Stimulated activated CD8-positive, alpha-beta memory T cell treated with anti-CD3 and anti-CD28 coated beads, Interleukin-15, amount 100 ng/mL, for 4 hours (primary cell): ENCODE measurements at regions not wholly inside any gene's neighbourhood (a gene's known extent, or its start where the extent isn't known, plus 50 kb on each side); places are given as distances from the start of the nearest gene placed in this dataset.
"Not testable (repeated sequence)": the region's sequence is repeated elsewhere in the genome, so short reads cannot be mapped to it uniquely, and the experiment has no call there.

Experiments
- DNase-seq, 2 donors: peaks; one replicate each; pipeline ENCODE4 v3.0.0-alpha.2; 2020; ENCODE audit warnings: low read depth in 2 of 2

DNA sequence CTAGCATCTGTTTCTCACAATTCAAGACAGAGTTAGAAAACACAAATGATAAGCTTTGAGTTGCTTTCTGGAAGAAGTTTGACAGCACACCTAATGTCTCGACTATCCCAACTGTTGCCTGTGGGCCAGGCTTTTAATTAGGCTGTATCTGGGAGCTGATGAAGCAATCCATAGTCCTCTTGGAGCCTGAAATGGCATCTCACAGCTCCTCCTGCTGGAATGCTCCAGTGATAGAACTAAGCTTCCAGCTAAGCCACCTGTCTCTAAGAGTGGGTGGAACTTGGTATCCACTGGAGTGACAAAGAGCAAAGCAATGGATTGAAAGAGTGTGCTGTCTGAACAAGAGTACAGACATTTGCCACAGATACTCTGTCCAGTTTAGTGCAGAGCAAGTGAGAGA, 605.3 kb upstream of the NR5A2 start:
- no peak for DNase-seq

DNA sequence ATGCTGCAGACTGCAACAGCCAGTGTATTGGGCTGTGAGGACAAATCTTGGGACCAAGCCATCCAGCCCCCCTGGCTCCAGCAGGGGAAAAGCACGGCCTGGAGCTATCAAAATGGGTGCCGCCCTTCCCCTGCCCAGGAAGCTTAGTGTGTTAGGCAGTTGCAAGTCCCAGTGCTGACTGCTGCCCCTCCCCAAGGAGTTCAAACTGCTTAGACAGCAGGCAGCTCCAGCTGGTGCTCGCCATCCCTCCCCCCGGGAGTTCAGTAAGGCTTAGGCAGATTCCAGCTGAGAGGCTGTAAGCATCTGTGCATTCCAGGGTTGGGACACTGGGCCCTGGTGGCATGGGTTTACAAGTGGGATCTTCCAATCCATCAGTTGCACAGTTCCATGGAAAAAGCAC, 579.6 kb upstream of the NR5A2 start:
- no peak for DNase-seq

DNA sequence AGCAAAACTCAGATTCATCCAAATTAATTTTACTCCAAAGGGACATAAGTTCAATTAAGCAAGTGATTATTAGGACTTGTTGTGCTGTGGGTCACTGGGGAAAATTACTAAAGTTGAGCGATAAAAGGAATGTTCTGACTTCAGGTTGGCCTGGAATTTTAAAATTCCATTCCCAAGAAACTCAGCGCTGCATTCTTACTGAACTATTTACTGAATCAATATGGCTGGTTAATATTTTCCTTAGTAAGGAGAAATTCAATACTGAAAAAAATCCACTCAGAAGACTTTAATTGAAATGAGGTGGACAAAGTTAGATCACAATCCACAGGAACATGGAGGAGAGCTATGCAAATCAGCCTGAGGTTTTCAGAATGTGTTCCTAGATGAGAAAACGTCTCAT, 578.9 kb upstream of the NR5A2 start:
- DNase-seq: no peak

DNA sequence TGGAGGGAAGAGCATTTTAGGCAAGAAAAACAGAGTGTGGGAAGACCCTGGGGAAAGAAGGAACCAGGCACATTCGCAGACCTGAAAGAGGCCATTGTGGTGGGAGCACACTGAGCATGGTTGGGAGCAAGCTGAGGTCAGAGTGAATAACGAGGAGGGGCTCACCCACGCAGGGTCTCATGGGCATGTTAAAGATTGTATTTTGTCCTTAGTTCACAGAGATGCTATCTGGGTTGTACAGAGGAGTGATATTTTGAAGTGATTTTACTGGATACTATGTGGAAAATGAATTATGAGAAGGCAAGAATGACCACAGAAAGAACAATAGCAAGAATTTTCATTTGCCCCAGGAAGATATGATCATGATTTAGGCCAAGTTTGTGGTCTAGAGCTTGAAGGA, 578.3 kb upstream of the NR5A2 start:
- no peak for DNase-seq

DNA sequence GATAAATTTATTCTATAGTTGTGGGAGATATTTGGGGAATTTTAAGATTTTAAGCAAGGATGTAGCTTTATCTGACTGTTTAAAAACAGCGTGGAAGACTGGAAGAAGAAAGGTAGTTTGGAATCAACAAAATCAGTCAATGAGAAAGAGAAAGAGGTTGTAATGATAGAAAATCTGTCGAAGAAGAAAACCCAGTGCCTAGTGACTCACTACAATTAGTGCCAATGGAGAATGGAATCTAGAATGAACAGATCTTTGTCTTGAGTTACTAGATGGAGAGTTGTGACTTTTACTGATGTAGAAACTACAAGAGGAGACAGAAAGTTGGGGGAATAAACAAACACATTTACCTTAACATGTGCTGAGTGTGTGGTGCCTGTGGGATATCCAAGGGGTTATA, 577.8 kb upstream of the NR5A2 start:
- DNase-seq: no peak

DNA sequence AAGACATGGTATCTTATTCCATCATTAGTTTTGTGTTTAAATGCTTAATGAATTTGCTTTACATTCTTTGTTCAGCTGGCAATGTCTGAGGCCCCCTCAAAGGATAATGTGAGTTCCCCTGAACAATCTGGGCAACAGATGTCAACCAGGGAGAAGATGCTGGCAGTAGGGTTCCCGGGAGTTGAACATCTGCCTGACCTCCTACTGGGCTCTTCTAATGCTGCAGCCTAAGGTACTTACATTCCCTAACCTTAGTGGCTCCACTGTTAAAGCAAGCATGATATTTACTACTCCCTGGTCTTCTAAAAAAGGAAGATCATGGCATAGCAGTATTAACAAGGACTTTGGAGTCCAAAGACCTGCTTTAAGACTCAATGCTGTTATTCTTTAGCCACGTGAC, 574.9 kb upstream of the NR5A2 start:
- no peak for DNase-seq

DNA sequence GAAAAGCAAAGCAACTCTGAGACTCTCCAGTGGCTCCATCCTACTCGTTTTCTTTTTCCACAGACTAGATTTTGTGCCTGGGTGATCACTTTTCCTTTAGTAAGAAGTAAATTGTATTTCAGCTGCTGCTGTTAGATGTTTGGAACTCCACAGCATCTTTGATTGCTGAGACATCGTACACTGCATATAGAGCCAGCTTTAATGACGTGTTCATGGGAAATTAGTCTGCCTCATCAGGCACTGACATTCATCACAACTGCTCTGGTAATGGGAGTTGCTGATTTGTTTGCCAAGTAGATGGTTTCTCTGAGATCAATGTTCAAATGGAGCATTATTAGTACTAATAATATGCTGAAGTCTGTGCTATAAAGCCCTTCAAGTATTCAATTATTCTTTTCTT, 573.8 kb upstream of the NR5A2 start:
- no peak for DNase-seq

DNA sequence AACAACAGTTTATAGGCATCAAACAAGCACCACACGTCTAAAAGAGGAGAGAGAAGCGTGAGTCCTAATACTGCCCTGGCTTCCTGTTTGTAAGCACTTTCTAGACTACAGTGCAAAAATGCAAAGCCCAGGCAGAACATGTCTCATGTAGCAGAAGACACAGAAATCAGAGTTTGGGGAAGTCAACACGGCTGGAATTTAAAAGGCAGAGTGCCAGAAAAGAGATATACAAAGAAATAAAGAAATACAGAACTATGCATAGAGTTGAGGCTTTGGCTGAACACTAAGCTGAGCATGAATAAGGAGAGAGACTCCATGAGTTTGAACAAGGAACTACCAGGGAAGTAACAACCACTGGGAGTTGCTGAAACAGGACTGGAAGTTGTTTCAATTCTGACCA, 566.6 kb upstream of the NR5A2 start:
- DNase-seq: no peak

DNA sequence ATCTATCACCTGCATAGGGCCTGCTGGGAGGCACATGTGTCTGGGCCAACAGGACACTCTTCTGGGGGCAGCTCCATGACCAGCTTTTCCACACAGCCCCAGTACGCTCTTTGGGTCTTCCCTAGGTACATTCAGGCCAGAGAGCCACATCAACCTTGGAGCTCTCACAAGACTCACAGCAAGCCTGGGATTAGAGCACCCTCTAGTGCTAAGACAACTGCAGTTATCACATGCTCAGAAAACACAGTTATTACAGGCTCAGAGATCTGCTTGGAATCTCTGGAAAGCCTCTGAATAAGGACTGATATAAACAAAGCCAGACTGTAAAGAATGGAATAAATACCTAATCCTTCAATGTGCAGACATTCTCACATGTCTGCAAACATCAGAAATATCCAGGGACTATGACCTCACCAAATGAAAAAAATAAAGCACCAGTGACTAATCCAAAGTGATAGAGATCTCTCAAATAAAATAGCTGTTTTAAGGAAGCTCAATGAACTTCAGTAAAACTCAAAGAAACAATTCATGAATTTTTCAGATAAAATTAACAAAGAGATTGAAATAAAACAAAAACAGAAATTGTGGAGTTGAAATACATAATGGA, 563.9 kb upstream of the NR5A2 start:
- DNase-seq: no peak

DNA sequence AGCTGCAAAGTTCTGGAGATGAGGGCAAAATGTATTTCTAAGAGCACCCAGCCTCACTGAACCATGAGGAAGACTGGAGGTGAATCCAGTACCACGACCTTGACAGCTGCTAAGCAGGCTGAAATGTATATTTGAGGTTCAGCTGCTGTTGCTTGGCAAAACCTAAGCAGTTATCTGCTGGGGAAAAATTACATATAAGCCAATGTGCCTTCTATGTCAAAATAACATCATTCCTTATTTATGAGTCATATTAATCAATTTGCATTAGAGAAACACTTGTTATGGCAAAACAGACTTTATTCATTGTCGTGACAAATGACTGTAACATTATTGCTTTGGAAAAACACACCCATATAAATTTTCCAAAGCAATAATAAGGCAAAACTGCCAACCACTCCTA, 560.5 kb upstream of the NR5A2 start:
- DNase-seq: no peak

DNA sequence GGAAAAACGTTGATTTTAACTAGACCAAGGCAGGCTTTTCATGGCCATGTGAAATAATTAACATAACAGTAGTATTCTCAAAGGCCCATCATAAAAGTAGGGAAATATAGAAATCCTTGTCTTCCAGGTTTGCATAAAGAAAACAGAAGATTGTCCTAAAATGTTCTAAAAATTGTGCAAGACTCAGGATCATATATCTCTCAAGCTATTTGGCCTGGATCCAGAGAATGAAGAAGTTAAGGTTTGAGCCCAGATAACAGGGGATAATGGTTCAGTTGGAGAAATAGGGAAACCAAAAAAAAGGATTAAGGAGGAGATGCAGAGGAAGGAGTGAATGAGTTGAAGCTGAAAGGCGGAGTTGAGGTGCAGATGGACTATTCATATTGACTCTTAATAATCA, 555.5 kb upstream of the NR5A2 start:
- DNase-seq: no peak

DNA sequence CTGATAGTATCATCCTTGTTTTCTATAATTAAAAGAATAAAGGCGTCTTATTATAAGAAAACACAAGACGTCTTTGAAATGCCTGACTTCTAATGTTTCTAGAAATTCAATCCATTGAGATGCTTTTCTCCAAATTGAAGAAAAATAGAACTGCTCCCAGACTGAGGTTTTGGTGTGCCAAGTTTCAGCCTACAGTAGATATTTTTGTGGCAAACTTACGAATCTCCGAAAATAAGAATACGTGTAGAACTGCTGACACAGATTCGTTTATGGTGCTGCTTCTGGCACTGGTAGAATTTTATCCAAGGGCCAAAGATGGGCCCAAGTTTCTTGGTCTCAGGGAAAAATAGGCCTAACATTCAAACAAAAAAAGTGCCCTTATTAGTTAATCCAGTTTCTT, 554.5 kb upstream of the NR5A2 start:
- no peak for DNase-seq

DNA sequence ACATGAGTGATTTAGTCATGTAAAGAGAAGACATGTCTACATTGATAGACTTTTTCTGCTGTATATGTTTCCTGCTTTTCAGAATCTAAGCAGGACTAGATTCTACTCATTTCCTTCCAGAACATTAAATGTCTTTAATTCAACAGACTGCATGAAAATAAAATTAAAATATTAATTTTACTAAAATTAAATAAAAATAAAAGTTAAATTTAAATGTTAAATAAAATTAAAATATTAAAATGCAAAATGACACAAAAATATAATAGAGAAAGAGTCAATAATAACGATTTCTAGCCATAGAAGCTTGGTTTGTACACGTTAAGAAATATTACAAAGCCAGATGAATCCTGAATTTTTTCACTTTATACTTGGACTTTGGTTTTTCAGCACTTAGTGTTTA, 552.8 kb upstream of the NR5A2 start:
- no peak for DNase-seq

DNA sequence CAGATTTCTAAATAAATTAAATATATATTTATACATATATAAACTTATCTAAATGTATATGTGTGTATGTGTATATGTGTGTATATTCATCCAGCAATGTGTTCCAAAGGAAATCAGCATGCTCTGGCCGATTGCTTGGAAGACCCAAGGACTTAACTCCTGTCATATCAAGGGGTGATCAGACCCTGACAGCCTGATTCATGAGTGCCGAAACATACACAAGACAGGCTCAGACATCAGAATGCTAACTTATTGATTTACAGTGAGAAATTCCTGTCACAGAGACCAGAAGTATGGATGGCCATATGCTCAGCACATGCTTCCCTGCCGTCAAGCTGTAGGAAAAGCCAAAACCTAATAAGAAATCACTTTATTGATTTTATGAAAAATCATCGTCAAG, 545.1 kb upstream of the NR5A2 start:
- no peak for DNase-seq

DNA sequence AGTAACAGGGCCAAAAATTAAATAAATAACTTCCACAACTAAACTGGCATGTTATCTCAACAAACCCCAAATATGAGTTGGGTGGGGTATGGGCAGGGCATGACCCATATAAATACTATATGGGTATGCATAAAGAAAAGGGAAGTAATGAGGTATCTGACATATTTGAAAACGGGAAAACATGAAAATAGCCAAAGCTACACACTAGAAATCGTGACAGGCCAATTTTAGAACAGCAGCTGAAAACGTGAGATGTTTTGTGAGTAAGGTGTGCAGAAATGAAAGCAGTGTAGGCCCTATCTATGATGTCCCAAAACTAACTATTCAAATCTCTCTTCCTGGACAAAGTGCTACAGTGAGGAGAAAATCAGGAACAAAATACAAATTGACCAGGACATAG, 537.9 kb upstream of the NR5A2 start:
- no peak for DNase-seq

DNA sequence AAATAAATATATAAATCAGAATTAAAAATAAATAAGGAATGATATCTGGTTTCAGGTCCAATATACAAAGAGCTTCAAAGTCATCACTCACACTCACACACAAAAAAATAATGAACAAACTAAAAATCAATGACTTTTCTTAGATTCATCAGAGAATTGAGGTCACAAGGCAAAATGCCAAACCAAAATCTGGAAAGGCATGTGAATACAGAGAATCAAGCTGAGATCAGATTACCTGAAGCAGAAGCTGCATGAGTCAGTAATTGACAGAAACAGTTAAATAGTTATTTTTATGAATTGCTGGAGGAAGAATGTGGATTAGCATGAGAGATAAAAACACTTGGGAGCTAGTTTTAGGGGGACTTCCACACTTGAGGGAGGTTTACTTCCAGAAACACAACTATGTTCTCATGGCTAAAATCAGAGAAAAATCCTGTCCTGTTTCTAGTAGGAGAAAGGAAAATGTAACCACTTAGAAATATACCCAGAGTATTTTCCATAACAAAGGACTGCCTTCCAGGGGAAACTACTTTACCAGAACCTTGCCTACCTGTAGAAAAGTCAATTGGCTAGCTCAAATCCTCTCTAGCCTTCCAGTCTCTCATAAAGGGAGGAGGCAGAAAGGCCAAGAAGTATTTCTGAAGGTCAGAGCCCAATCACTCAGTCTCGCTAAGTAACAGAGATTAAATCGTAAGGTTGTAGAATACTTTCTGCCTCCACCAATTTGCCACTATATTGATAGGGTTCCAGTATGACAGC, 536.6 kb upstream of the NR5A2 start:
- DNase-seq: no peak

DNA sequence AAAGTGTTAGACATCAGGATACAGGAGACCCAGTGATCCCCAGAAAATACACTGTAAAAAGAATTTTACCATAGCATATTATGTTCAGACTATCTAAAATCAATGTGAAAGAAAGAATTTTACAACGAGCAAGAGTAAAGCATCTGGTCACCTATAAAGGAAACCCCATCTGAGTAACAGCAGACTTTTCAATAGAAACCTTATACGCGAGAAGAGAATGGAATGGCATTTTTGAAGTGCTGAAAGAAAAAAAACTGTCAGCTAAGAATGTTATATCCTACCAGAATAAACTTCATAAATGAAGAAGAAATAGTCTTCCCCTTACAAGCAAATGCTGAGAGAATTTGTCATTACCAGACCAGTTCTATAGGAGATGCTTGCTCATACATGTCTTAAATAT, 532.1 kb upstream of the NR5A2 start:
- no peak for DNase-seq

DNA sequence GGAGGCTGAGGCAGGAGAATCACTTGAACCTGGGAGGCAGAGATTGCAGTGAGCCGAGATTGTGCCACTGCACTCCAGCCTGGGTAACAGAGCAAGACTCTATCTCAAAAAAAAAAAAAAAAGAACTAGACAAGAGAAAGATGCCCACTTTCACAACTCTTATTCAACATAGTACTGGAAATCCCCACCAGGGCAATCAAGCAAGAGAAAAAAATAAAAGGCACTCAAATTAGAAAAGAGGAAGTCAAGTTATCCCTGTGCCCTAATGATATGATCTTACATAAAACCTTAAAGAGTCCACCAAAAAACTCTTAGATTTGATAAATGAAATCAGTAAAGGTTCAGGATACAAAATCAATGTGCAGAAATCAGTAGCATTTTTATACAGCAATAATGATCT, 528.7 kb upstream of the NR5A2 start:
- DNase-seq: not testable (repeated sequence)

DNA sequence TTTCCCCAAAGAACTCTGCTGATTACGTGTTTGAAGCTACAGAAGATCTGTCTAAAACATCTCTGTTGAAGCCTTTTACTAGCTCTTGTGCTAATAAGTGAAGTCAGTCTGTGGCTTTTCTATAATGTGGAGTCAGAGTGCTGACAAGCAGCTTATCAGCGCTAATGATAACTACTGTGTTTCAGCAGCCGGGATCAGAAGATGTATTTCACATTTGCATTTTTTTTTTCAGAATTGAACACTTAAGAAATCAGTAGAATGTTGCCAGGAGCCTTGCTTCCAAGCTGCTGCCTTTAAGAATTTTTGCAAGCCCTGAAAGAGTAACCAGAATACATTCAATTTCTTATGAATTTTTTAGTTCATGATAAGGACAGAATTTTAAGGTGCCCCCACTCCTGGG, 519.4 kb upstream of the NR5A2 start:
- no peak for DNase-seq

DNA sequence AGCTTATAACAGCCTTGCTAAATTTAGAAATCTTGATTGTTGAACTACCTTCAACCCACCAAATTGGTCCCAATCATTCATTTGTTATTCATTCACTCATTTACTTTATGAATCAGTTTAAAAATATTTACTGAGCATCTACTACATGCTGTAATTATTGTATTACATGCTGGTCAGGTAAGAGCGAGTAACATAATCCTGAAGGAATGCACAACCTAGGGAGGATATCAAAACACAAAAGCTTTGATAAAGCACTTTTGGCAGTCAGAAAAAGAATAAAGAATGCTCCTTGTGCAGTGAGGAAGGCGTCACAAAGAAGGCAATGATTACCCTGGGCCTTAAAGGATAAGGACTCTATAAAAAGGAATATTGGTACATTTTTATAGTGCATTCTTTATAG, 518.9 kb upstream of the NR5A2 start:
- DNase-seq: no peak

DNA sequence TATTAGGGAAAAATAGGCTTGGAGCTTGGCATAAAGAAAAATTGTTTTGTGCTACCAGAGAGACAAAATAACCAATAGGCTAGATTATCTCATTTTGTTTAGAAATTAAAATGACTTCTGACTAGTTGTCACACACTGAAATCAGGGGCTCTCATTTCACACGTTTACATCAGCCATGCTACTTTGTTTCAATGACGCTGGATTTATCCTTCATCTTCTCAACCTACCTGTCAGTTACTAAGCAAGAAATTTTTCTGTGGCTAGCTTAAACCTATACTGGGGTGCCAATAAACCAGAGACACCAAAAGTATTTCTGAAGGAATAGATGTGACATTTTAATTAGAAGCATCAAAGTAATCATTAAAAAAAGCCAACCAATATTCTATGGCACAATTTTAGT, 518.1 kb upstream of the NR5A2 start:
- no peak for DNase-seq

DNA sequence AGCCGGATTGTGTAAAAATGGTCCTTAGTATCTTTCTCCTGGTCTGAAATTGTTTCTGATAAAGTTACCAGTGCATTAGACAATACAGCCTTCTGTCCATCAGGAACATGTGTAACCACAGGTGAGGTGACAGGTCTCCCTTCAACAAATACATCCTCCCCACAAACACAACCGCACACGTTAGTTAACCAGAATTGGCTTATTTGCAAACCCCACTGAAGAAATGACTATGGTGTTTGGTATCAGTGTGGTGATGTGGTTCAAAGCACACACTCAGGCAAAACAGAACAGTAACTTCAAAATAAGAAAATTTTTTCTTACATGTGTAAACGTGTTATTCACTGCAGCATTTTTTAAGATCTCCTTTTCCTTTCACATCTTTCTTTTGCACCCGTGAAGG, 517.2 kb upstream of the NR5A2 start:
- DNase-seq: no peak

DNA sequence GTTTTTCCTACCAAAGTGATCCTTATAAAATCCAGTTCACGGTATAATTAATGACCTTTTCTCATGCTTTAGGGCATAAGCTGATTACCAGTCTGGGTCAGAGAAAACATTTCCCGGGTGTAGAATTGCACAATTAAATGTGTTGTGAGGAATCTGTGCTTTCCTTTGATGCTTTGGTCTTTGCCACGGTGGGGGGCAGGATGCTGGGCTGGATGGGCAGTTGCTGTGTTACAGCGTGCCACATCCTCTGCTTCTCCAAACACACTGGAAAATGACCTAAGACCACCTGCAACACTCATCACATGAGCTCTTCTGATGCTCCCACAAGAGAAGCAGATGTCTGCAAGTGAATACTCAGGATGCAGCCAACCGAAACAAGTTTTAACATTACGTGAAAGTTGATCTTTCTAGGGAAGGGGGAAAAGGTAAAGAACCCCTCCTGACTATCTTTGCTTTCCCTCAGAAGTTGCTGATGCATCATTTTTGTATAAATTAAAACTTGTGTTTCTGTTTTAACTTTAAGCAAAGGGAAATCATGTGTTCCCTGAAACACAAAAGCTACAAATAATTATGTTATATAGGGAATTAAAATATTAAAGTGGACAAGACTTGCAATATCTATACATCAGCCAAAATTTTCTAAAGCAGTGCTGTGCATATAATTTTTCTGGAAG, 515.3 kb upstream of the NR5A2 start:
- DNase-seq: no peak
